KG1 (cell line): ENCODE measurements at regions not wholly inside any gene's neighbourhood (a gene's known extent, or its start where the extent isn't known, plus 50 kb on each side); places are given as distances from the start of the nearest gene placed in this dataset.
"Not testable (repeated sequence)": the region's sequence is repeated elsewhere in the genome, so short reads cannot be mapped to it uniquely, and the experiment has no call there.

Experiments used
- DNase-seq: peaks from one replicate; lab custom pipeline; 2025; lab: John Stamatoyannopoulos, UW

GRCh38 chr1:213474054-213474453 is 423.0 kb downstream of the RPS6KC1 start:
- DNase-seq = no peak

- no peak for DNase-seq
These were observed 430.4 kb downstream of the RPS6KC1 start for GRCh38 chr1:213481395-213481794.

GRCh38 chr1:213484333-213484732 is 433.3 kb downstream of the RPS6KC1 start:
- no peak for DNase-seq

GRCh38 chr1:213484758-213485157 is 433.7 kb downstream of the RPS6KC1 start:
- no peak for DNase-seq

- DNase-seq = no peak
These were observed 435.4 kb downstream of the RPS6KC1 start for GRCh38 chr1:213486488-213486887.

GRCh38 chr1:213491468-213491867 is 440.4 kb downstream of the RPS6KC1 start:
- no peak for DNase-seq

- no peak for DNase-seq
These were observed 441.4 kb downstream of the RPS6KC1 start for GRCh38 chr1:213492161-213493041.

GRCh38 chr1:213499444-213499843 is 448.4 kb downstream of the RPS6KC1 start:
- no peak for DNase-seq

- no peak for DNase-seq
These were observed 456.6 kb downstream of the RPS6KC1 start for GRCh38 chr1:213507472-213508223.

- DNase-seq = no peak
These were observed 460.1 kb downstream of the RPS6KC1 start for GRCh38 chr1:213511173-213511572.

- DNase-seq = no peak
These were observed 461.3 kb downstream of the RPS6KC1 start for GRCh38 chr1:213512316-213512715.

- DNase-seq = no peak
These were observed 462.0 kb downstream of the RPS6KC1 start for GRCh38 chr1:213513006-213513405.

GRCh38 chr1:213514408-213515179 is 463.6 kb downstream of the RPS6KC1 start:
- DNase-seq = not testable (repeated sequence)

- no peak for DNase-seq
These were observed 468.1 kb downstream of the RPS6KC1 start for GRCh38 chr1:213519098-213519497.

- DNase-seq = no peak
These were observed 466.6 kb upstream of the PROX1 start for GRCh38 chr1:213521206-213521605.

- DNase-seq = no peak
These were observed 463.9 kb upstream of the PROX1 start for GRCh38 chr1:213523781-213524398.

GRCh38 chr1:213526306-213526705 is 461.5 kb upstream of the PROX1 start:
- DNase-seq = no peak

GRCh38 chr1:213530611-213531320 is 457.0 kb upstream of the PROX1 start:
- no peak for DNase-seq

- DNase-seq = no peak
These were observed 456.1 kb upstream of the PROX1 start for GRCh38 chr1:213531369-213532310.

GRCh38 chr1:213533125-213533524 is 454.6 kb upstream of the PROX1 start:
- no peak for DNase-seq
